ENCODE measurements at regions not wholly inside any gene's neighbourhood (a gene's known extent, or its start where the extent isn't known, plus 50 kb on each side); places are given as distances from the start of the nearest gene placed in this dataset.

- TF ChIP-seq CTCF (IDR thresholded peaks at IDR 0.05) (no peak), POLR2A (IDR thresholded peaks at IDR 0.05) (no peak)
Measured at GRCh38 chr1:63199706-63200335, 122.5 kb upstream of the FOXD3 start.
